Activated CD4-positive, alpha-beta T cell treated with anti-CD3 and anti-CD28 coated beads, Interleukin-2, amount 10 ng/mL, durations not matched to agents 7 days and 5 days (primary cell): ENCODE measurements at regions not wholly inside any gene's neighbourhood (a gene's known extent, or its start where the extent isn't known, plus 50 kb on each side); places are given as distances from the start of the nearest gene placed in this dataset.
A peak's percentile ranks its signal among the peaks of the same experiment; 100 is the strongest.

Experiments
- CTCF ChIA-PET: fragments of 350-600 bp; sonication (Branson Sonifier 250); formaldehyde crosslinking; loops from one replicate; lab custom pipeline; 2021; ENCODE audit warnings: antibody characterized with exemption; lab: Charles Lee
- POLR2A ChIA-PET: fragments of 350-600 bp; sonication (Branson Sonifier 250); formaldehyde crosslinking; loops from one replicate; lab custom pipeline; 2021; ENCODE audit warnings: antibody characterized with exemption; lab: Charles Lee
- DNase-seq: peaks from one replicate; pipeline ENCODE4 v3.0.0-alpha.2; 2020
- H3K27ac Mint-ChIP-seq: one replicate; pipeline ENCODE4 v1.8.0; 2021; ENCODE audit warnings: mild to moderate bottlenecking, moderate library complexity, mixed read lengths
- H3K27me3 Mint-ChIP-seq: one replicate; pipeline ENCODE4 v1.8.0; 2021; ENCODE audit warnings: mixed read lengths
- H3K36me3 Mint-ChIP-seq: one replicate; pipeline ENCODE4 v1.8.0; 2021; ENCODE audit warnings: low read depth, mixed read lengths
- H3K4me1 Mint-ChIP-seq: one replicate; pipeline ENCODE4 v1.8.0; 2021; ENCODE audit warnings: mixed read lengths
- H3K4me3 Mint-ChIP-seq: one replicate; pipeline ENCODE4 v1.8.0; 2021; ENCODE audit warnings: mild to moderate bottlenecking, moderate library complexity, mixed read lengths
- H3K9me3 Mint-ChIP-seq: one replicate; pipeline ENCODE4 v1.8.0; 2021; ENCODE audit warnings: mixed read lengths

- H3K27ac Mint-ChIP-seq = no peak overlapping the region
- POLR2A ChIA-PET = no interaction called here
- peaks cover 4% of the 10 kb centered on the region for H3K9me3 Mint-ChIP-seq
- H3K4me1 Mint-ChIP-seq = no peaks in the 10 kb centered on the region
- H3K4me3 Mint-ChIP-seq = no peak overlapping the region
- no peaks in the 10 kb centered on the region for H3K36me3 Mint-ChIP-seq
- no peak for DNase-seq
- CTCF ChIA-PET = no interaction called here
- H3K27me3 Mint-ChIP-seq = peaks cover 2% of the 10 kb centered on the region
Measured at GRCh38 chr3:127464642-127465041, 125.9 kb downstream of the TPRA1 start.

- Mint-ChIP-seq H3K27ac (no peak overlapping the region), H3K9me3 (no peaks in the 10 kb centered on the region), H3K36me3 (no peaks in the 10 kb centered on the region), H3K4me1 (no peaks in the 10 kb centered on the region), H3K27me3 (peaks cover 19% of the 10 kb centered on the region), H3K4me3 (no peak overlapping the region)
- DNase-seq = no peak
- ChIA-PET POLR2A (no interaction called here), CTCF (interaction anchor here (1.1 kb wide), 1 partner anchor 12 kb away, joined by 3 read pairs; no protein-coding TSS in a partner anchor)
Measured at GRCh38 chr3:127462111-127462655, 128.3 kb downstream of the TPRA1 start.

GRCh38 chr3:127461286-127461910 is 129.1 kb downstream of the TPRA1 start:
- DNase-seq = no peak

GRCh38 chr3:127459891-127460290 is 130.6 kb downstream of the TPRA1 start:
- Mint-ChIP-seq H3K4me1 (peaks cover 3% of the 10 kb centered on the region), H3K9me3 (no peaks in the 10 kb centered on the region), H3K27ac (no peak overlapping the region), H3K36me3 (no peaks in the 10 kb centered on the region), H3K27me3 (peaks cover 37% of the 10 kb centered on the region), H3K4me3 (no peak overlapping the region)
- DNase-seq = no peak
- CTCF ChIA-PET = interaction anchor here (0.5 to 1.0 kb wide), 2 partner anchors 13 to 58 kb away, joined by 3 to 4 read pairs; no protein-coding TSS in a partner anchor
- POLR2A ChIA-PET = no interaction called here

More at GRCh38 chr3:127461286-127461910, 129.1 kb downstream of the TPRA1 start:
- no peaks in the 10 kb centered on the region for H3K4me1 Mint-ChIP-seq
- H3K4me3 Mint-ChIP-seq = no peak overlapping the region
- no peaks in the 10 kb centered on the region for H3K36me3 Mint-ChIP-seq
- ChIA-PET CTCF (no interaction called here), POLR2A (no interaction called here)
- peaks cover 25% of the 10 kb centered on the region for H3K27me3 Mint-ChIP-seq
- no peaks in the 10 kb centered on the region for H3K9me3 Mint-ChIP-seq
- no peak overlapping the region for H3K27ac Mint-ChIP-seq

DNA sequence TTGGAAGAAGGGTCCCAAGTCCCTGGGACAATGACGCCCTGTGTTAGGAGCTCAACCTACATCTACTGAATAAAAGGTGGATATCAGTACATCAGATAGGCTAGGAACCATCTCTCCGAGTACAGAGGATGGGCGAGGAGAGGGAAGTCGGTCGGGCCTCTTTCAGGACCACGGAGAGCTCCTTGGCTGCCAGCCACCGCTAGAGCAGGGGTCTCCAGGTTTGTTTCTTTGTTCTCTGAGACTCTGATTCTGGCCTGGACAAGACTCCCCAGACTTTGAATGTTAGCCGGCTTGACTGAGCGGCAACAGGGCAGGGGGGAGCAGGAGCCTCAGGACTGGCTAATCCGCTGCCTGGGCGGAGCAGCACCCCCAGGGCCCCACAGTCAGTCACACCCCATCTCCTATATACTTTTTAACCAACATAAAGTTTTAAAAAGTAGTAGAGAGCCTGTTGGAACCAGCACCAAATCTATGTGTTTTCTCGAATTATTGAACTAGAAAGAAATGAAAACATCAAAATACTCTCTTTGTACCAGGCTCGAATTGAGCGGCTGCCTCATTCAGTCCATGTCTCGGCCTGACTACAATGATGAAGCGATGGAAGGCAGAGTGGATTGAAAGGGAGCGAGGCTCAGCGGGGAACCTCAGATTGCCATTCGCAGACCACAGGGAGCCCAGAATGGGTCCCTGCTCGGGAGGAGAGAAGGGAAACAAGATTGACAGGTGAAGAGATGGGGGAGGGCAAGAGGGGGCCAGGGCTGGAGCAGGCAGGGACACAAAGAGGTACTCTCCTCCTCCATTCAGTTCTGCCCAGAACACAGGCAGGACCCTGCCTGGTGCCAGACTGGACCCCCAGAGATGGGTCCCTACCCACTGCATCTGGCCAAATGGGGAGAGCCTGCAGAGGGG is 131.6 kb downstream of the TPRA1 start:
- H3K4me1 Mint-ChIP-seq = peaks cover 3% of the 10 kb centered on the region
- ChIA-PET POLR2A (no interaction called here), CTCF (no interaction called here)
- H3K36me3 Mint-ChIP-seq = no peaks in the 10 kb centered on the region
- peak; percentile 42 for DNase-seq
- peaks cover 44% of the 10 kb centered on the region for H3K27me3 Mint-ChIP-seq
- H3K27ac Mint-ChIP-seq = no peak overlapping the region
- H3K9me3 Mint-ChIP-seq = no peaks in the 10 kb centered on the region
- H3K4me3 Mint-ChIP-seq = no peak overlapping the region

GRCh38 chr3:127457546-127458145 is 132.9 kb downstream of the TPRA1 start:
- H3K4me3 Mint-ChIP-seq = no peak overlapping the region
- H3K27ac Mint-ChIP-seq = no peak overlapping the region
- ChIA-PET CTCF (no interaction called here), POLR2A (no interaction called here)
- no peaks in the 10 kb centered on the region for H3K36me3 Mint-ChIP-seq
- peaks cover 50% of the 10 kb centered on the region for H3K27me3 Mint-ChIP-seq
- no peaks in the 10 kb centered on the region for H3K9me3 Mint-ChIP-seq
- DNase-seq = no peak
- H3K4me1 Mint-ChIP-seq = peaks cover 3% of the 10 kb centered on the region

DNA sequence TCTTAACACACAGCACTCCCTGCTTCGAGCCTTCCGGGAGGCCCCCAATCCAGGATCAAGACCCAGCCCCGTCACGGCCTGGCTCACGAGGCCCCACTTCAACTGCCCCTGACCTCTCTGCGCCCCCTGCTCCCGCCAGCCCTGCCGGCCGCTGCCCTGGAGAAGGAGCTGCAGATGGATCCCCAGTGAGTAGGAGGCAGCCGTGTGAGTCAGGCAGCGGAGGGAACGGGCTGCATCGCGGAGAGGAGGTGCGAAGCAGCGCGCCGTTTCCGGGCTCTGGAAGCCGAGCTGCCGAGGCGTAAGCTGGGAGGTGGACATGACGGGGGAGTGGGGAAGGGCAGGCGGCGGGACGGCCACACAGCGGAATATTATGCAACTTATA is 133.4 kb downstream of the TPRA1 start:
- no peak for DNase-seq
- no peaks in the 10 kb centered on the region for H3K36me3 Mint-ChIP-seq
- peaks cover 50% of the 10 kb centered on the region for H3K27me3 Mint-ChIP-seq
- no peak overlapping the region for H3K4me3 Mint-ChIP-seq
- H3K4me1 Mint-ChIP-seq = peaks cover 3% of the 10 kb centered on the region
- POLR2A ChIA-PET = no interaction called here
- CTCF ChIA-PET = no interaction called here
- no peak overlapping the region for H3K27ac Mint-ChIP-seq
- H3K9me3 Mint-ChIP-seq = no peaks in the 10 kb centered on the region

DNA sequence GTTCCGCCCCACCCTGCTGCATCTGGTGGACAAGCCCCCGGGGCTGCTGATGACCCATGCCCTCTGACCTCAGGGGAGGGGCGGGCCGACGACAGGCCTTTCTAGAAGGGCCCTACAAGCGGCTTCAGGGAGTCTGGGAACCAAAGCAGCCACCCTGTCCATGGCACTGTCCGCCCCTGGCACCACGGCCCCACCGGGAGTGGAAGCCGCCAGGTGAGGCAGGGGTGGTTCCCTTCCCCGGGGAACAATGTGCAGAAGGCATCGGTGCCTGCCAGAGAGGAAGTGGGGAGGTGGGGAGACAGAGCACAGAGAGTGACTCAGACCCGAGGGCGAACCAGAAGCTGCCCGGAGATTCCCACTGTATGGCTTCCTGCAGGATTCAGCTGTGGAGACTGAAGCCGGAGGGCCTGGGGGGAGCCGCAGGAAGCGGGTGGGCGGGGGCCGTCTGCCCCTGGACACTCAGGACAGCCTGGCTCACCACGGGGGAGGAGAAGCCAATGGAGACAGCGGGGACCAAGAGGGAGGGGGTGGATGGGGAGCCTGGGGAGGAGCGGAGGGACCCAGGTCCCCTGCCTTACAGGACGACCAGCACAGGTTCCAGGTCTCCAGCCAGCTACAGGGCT is 134.0 kb downstream of the TPRA1 start:
- Mint-ChIP-seq H3K9me3 (no peaks in the 10 kb centered on the region), H3K4me3 (no peak overlapping the region), H3K27me3 (peaks cover 50% of the 10 kb centered on the region), H3K36me3 (no peaks in the 10 kb centered on the region), H3K4me1 (peaks cover 3% of the 10 kb centered on the region), H3K27ac (no peak overlapping the region)
- ChIA-PET CTCF (no interaction called here), POLR2A (no interaction called here)
- no peak for DNase-seq

DNA sequence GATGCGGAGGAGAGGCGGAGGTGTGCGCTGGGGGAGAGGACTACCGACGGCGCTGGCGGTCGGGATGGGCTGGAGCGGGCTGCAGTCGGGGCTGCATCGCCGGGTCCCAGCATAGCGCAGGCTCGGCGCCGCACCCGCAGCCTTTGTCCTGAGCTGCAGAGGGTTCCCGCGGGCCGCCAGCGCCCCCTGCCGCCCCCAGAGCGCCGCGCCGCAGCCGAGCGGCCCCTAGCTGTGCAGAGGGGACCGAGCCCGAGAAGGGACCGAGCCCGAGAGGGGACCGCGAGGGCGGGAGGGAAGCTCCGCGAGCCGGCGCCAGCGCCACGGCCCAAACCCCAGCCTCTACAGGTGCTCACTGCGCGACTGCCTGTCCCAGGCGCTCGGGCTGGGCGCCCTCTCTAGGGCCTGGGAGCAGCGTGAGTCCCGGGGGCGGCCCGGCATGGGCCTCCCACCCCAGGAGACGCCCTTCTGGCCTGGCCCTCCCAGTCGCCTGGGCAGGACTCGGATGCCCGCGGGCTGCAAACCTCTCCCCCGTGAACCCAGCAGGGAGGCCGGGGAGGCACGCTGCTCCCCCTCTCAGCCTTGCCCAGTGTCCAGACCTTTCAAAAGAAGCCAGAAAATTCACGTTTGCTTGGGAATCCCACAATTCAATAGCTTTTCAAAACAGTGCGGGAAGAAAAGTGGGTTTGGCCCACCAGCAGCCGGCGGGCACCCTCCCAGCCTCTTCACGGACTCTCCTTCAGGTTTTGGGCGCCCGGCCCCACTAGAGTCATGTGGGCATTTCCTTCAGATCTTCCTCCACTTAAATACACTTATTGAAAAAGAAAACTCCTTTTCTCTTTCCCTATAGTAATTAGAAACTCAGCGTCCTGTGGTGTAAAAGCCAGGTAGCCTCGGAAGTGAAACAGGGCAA is 134.7 kb downstream of the TPRA1 start:
- H3K27ac Mint-ChIP-seq = no peak overlapping the region
- CTCF ChIA-PET = interaction anchor here (0.6 kb wide), 1 partner anchor 323 kb away, joined by 3 read pairs; no protein-coding TSS in a partner anchor
- H3K36me3 Mint-ChIP-seq = no peaks in the 10 kb centered on the region
- peak; percentile 41 for DNase-seq
- POLR2A ChIA-PET = no interaction called here
- H3K27me3 Mint-ChIP-seq = peaks cover 50% of the 10 kb centered on the region
- H3K4me3 Mint-ChIP-seq = no peak overlapping the region
- H3K9me3 Mint-ChIP-seq = no peaks in the 10 kb centered on the region
- peaks cover 3% of the 10 kb centered on the region for H3K4me1 Mint-ChIP-seq

GRCh38 chr3:127454968-127455367 is 135.6 kb downstream of the TPRA1 start:
- ChIA-PET POLR2A (no interaction called here), CTCF (interaction anchor here (0.7 kb wide), 1 partner anchor 808 kb away, joined by 4 read pairs; no protein-coding TSS in a partner anchor)
- peaks cover 50% of the 10 kb centered on the region for H3K27me3 Mint-ChIP-seq
- H3K4me1 Mint-ChIP-seq = peaks cover 3% of the 10 kb centered on the region
- no peaks in the 10 kb centered on the region for H3K36me3 Mint-ChIP-seq
- DNase-seq = no peak
- no peak overlapping the region for H3K4me3 Mint-ChIP-seq
- H3K9me3 Mint-ChIP-seq = no peaks in the 10 kb centered on the region
- H3K27ac Mint-ChIP-seq = no peak overlapping the region

GRCh38 chr3:127454051-127454450 is 136.5 kb downstream of the TPRA1 start:
- POLR2A ChIA-PET = no interaction called here
- Mint-ChIP-seq H3K4me3 (no peak overlapping the region), H3K36me3 (no peaks in the 10 kb centered on the region), H3K9me3 (no peaks in the 10 kb centered on the region), H3K4me1 (peaks cover 3% of the 10 kb centered on the region), H3K27ac (no peak overlapping the region), H3K27me3 (peaks cover 48% of the 10 kb centered on the region)
- CTCF ChIA-PET = no interaction called here
- no peak for DNase-seq
